ENCODE measurements at regions not wholly inside any gene's neighbourhood (a gene's known extent, or its start where the extent isn't known, plus 50 kb on each side); places are given as distances from the start of the nearest gene placed in this dataset.

DNA sequence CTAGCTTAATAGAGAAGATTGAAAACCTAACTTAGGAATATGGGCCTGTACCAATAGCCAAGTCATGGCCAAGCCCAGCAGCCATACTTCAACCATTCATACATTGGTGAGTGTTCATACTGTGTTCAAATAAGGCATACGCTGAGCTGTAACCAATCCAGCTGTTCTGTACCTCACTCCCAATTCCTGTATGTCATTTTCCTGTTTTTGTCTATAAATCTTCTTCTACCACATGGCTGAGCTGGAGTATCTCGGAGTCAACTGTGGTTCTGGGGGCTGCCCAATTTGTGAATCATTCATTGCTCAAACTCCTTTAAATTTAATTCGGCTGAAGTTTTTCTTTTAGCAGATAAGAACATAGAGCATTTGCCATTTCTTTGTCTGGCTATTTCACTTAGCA, 195.3 kb upstream of the ANKRD50 start (continued):
- TF ChIP-seq, protein P1, sequence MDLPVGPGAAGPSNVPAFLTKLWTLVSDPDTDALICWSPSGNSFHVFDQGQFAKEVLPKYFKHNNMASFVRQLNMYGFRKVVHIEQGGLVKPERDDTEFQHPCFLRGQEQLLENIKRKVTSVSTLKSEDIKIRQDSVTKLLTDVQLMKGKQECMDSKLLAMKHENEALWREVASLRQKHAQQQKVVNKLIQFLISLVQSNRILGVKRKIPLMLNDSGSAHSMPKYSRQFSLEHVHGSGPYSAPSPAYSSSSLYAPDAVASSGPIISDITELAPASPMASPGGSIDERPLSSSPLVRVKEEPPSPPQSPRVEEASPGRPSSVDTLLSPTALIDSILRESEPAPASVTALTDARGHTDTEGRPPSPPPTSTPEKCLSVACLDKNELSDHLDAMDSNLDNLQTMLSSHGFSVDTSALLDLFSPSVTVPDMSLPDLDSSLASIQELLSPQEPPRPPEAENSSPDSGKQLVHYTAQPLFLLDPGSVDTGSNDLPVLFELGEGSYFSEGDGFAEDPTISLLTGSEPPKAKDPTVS (IDR thresholded peaks at IDR 0.05; ENCODE audit: low read depth, low read length), result no peak
- TF ChIP-seq, protein P2, sequence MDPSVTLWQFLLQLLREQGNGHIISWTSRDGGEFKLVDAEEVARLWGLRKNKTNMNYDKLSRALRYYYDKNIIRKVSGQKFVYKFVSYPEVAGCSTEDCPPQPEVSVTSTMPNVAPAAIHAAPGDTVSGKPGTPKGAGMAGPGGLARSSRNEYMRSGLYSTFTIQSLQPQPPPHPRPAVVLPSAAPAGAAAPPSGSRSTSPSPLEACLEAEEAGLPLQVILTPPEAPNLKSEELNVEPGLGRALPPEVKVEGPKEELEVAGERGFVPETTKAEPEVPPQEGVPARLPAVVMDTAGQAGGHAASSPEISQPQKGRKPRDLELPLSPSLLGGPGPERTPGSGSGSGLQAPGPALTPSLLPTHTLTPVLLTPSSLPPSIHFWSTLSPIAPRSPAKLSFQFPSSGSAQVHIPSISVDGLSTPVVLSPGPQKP (IDR thresholded peaks at IDR 0.05; ENCODE audit: low read depth, low read length), result no peak
- no peak for TF ChIP-seq EP300 (IDR thresholded peaks at IDR 0.05; ENCODE audit: borderline replicate concordance in 1 of 2, control insufficient read depth in 1 of 2, low read depth in 2 of 2, low read length in 2 of 2)
- TF ChIP-seq, protein P3, sequence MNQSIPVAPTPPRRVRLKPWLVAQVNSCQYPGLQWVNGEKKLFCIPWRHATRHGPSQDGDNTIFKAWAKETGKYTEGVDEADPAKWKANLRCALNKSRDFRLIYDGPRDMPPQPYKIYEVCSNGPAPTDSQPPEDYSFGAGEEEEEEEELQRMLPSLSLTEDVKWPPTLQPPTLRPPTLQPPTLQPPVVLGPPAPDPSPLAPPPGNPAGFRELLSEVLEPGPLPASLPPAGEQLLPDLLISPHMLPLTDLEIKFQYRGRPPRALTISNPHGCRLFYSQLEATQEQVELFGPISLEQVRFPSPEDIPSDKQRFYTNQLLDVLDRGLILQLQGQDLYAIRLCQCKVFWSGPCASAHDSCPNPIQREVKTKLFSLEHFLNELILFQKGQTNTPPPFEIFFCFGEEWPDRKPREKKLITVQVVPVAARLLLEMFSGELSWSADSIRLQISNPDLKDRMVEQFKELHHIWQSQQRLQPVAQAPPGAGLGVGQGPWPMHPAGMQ (IDR thresholded peaks at IDR 0.05; ENCODE audit: borderline replicate concordance), result no peak

DNA sequence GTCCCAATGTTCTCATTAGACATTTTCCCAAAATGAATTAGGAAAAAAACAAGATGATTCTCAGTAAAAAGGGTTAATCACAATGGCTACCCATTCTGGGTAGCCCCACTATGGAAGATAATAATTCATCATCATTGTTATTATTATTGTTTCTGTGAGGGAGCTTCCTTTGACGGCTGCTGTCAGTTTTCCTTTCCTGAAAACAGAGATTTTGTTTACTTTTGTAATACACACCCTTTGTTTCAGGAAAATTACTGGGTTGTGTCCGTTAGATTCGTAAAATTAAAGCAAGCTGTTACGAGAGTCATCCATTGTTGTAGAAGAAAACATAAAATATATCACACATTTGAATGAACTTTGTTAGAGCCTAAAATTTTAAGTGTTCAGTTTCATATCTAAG, 192.9 kb upstream of the ANKRD50 start:
- intact Hi-C loops (cut with micrococcal nuclease; ENCODE audit: unreplicated experiment) (no loop called here), in situ Hi-C loops (cut with MboI) (no loop called here)
- Histone ChIP-seq H4K20me1 (ENCODE audit: control insufficient read depth, insufficient read depth) (no peaks in the 10 kb centered on the region), H3K4me1 (ENCODE audit: control insufficient read depth, insufficient read depth, low read length) (no peaks in the 10 kb centered on the region), H3K4me3 (no peak overlapping the region), H3K79me2 (ENCODE audit: control insufficient read depth, insufficient read depth, low read length) (no peaks in the 10 kb centered on the region), H2AFZ (ENCODE audit: control insufficient read depth, low read depth, low read length) (no peak overlapping the region), H3K9ac (ENCODE audit: control insufficient read depth, insufficient read depth, low read length) (no peak overlapping the region), H3K27me3 (replicated peaks in 1 of 2; ENCODE audit: control insufficient read depth in 2 of 2, insufficient read depth in 2 of 2, low read length in 1 of 2) (no peaks in the 10 kb centered on the region), H3K9me3 (replicated peaks; ENCODE audit: control insufficient read depth, insufficient read depth, low read length) (no peaks in the 10 kb centered on the region), H3K27ac (ENCODE audit: control insufficient read depth, insufficient read depth) (no peak overlapping the region), H3K36me3 (ENCODE audit: control insufficient read depth in 2 of 2, insufficient read depth in 2 of 2, low read length in 1 of 2) (no peaks in the 10 kb centered on the region), H3K4me2 (ENCODE audit: control insufficient read depth, insufficient read depth) (no peak overlapping the region)
- no TSS peak for BruUV-seq (replicated peaks)
- ChIA-PET CTCF (no interaction called here), RAD21 (ENCODE audit: unreplicated experiment) (no interaction called here), SMC1A (ENCODE audit: uncharacterized antibody, unreplicated experiment) (no interaction called here), POLR2A (no interaction called here)
- no peak for DNase-seq (ENCODE audit: low read depth, low spot score)
- TF ChIP-seq FOXM1 (IDR thresholded peaks at IDR 0.05; ENCODE audit: low read depth, low read length) (no peak), RUNX3 (IDR thresholded peaks at IDR 0.05; ENCODE audit: low read length) (no peak), HDAC6 (IDR thresholded peaks at IDR 0.05; ENCODE audit: unreplicated experiment) (no peak), CHD1 (IDR thresholded peaks at IDR 0.05; ENCODE audit: low read depth, low read length) (no peak), IKZF2 (IDR thresholded peaks at IDR 0.05) (no peak), DPF2 (IDR thresholded peaks at IDR 0.05) (no peak), PAX8 (IDR thresholded peaks at IDR 0.05) (no peak)
- TF ChIP-seq, protein P4, sequence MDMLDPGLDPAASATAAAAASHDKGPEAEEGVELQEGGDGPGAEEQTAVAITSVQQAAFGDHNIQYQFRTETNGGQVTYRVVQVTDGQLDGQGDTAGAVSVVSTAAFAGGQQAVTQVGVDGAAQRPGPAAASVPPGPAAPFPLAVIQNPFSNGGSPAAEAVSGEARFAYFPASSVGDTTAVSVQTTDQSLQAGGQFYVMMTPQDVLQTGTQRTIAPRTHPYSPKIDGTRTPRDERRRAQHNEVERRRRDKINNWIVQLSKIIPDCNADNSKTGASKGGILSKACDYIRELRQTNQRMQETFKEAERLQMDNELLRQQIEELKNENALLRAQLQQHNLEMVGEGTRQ (IDR thresholded peaks at IDR 0.05; ENCODE audit: borderline replicate concordance, low read depth, low read length), result no peak
- TF ChIP-seq, protein P5, sequence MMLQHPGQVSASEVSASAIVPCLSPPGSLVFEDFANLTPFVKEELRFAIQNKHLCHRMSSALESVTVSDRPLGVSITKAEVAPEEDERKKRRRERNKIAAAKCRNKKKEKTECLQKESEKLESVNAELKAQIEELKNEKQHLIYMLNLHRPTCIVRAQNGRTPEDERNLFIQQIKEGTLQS (IDR thresholded peaks at IDR 0.05; ENCODE audit: borderline replicate concordance, extremely low read depth, low read depth, low read length), result no peak
- TF ChIP-seq, protein P6, sequence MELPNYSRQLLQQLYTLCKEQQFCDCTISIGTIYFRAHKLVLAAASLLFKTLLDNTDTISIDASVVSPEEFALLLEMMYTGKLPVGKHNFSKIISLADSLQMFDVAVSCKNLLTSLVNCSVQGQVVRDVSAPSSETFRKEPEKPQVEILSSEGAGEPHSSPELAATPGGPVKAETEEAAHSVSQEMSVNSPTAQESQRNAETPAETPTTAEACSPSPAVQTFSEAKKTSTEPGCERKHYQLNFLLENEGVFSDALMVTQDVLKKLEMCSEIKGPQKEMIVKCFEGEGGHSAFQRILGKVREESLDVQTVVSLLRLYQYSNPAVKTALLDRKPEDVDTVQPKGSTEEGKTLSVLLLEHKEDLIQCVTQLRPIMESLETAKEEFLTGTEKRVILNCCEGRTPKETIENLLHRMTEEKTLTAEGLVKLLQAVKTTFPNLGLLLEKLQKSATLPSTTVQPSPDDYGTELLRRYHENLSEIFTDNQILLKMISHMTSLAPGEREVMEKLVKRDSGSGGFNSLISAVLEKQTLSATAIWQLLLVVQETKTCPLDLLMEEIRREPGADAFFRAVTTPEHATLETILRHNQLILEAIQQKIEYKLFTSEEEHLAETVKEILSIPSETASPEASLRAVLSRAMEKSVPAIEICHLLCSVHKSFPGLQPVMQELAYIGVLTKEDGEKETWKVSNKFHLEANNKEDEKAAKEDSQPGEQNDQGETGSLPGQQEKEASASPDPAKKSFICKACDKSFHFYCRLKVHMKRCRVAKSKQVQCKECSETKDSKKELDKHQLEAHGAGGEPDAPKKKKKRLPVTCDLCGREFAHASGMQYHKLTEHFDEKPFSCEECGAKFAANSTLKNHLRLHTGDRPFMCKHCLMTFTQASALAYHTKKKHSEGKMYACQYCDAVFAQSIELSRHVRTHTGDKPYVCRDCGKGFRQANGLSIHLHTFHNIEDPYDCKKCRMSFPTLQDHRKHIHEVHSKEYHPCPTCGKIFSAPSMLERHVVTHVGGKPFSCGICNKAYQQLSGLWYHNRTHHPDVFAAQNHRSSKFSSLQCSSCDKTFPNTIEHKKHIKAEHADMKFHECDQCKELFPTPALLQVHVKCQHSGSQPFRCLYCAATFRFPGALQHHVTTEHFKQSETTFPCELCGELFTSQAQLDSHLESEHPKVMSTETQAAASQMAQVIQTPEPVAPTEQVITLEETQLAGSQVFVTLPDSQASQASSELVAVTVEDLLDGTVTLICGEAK (IDR thresholded peaks at IDR 0.05; ENCODE audit: borderline replicate concordance), result no peak
- no peak for ATAC-seq
- no peak for FAIRE-seq
- 26% methylated on average over 4 of the region's 4 CpGs for WGBS (ENCODE audit: insufficient coverage, insufficient replicate concordance, low lambda C conversion rate, missing lambda C conversion rate)

All from GM12878 (cell line).